DND-41 (cell line): ENCODE measurements at regions not wholly inside any gene's neighbourhood (a gene's known extent, or its start where the extent isn't known, plus 50 kb on each side); places are given as distances from the start of the nearest gene placed in this dataset.

Experiments
- ATAC-seq: fragments of 200-7000 bp; cut with Tn5 transposase; 3 replicates; pipeline ENCODE4 v1.9.1; 2021; ENCODE audit warnings: low read depth; ENCODE audit not compliant: insufficient read depth
- DNase-seq: peaks from one replicate; pipeline ENCODE4 v3.0.0-alpha.2; 2020
- H2AFZ ChIP-seq: 2 replicates; pipeline ENCODE4 v1.6.0; 2012; ENCODE audit warnings: low read depth, low read length
- H3K27ac ChIP-seq: 2 replicates; pipeline ENCODE4 v1.5.1; 2012; ENCODE audit warnings: low read length, inconsistent platforms
- H3K27me3 ChIP-seq: fragments of 200-600 bp; sonication (generic); 2 replicates; pipeline ENCODE4 v1.6.0; 2012; ENCODE audit warnings: low read length, mild to moderate bottlenecking, inconsistent platforms; ENCODE audit not compliant: insufficient read depth, poor library complexity
- H3K36me3 ChIP-seq: 2 replicates; pipeline ENCODE4 v1.5.1; 2012; ENCODE audit warnings: low read length, inconsistent platforms; ENCODE audit not compliant: insufficient read depth
- H3K4me1 ChIP-seq: 2 replicates; pipeline ENCODE4 v1.5.1; 2012; ENCODE audit warnings: mild to moderate bottlenecking, low read length; ENCODE audit not compliant: insufficient read depth
- H3K4me2 ChIP-seq: 2 replicates; pipeline ENCODE4 v1.6.0; 2012; ENCODE audit warnings: mild to moderate bottlenecking, moderate library complexity, low read length, inconsistent platforms; ENCODE audit not compliant: insufficient read depth
- H3K4me3 ChIP-seq, 2 experiments: fragments of 200-600 bp in 1 of 2; shearing (Covaris generic) in 1 of 2; 2 replicates each; pipeline ENCODE4 v1.5.1; 2012 to 2016; ENCODE audit warnings: inconsistent platforms in 2 of 2, low read length in 2 of 2, mild to moderate bottlenecking in 2 of 2, low read depth in 1 of 2, moderate library complexity in 1 of 2
- H3K79me2 ChIP-seq: 2 replicates; pipeline ENCODE4 v1.6.0; 2012; ENCODE audit warnings: low read length, inconsistent platforms; ENCODE audit not compliant: insufficient read depth
- H3K9ac ChIP-seq: 2 replicates; pipeline ENCODE4 v1.6.0; 2012; ENCODE audit warnings: low read depth, mild to moderate bottlenecking, inconsistent platforms, low read length, moderate library complexity
- H3K9me3 ChIP-seq: 2 replicates; pipeline ENCODE4 v1.5.1; 2012; ENCODE audit warnings: low read length, moderate library complexity, mild to moderate bottlenecking, inconsistent platforms; ENCODE audit not compliant: insufficient read depth, severe bottlenecking
- H4K20me1 ChIP-seq: 2 replicates; pipeline ENCODE4 v1.6.0; 2012; ENCODE audit warnings: low read length; ENCODE audit not compliant: insufficient read depth
- EZH2 ChIP-seq: IDR thresholded peaks from 3 replicates; pipeline ENCODE4 v1.6.1; 2012; ENCODE audit warnings: borderline replicate concordance, low read depth, mild to moderate bottlenecking, moderate library complexity, low read length, inconsistent platforms; ENCODE audit not compliant: severe bottlenecking
- TF ChIP-seq, protein P1 (sequence below): IDR thresholded peaks from 2 replicates; pipeline ENCODE4 v1.5.1; 2012; ENCODE audit warnings: borderline replicate concordance, low read length, moderate library complexity, mild to moderate bottlenecking; ENCODE audit not compliant: poor library complexity, severe bottlenecking; ENCODE audit errors: extremely low read depth

DNA sequence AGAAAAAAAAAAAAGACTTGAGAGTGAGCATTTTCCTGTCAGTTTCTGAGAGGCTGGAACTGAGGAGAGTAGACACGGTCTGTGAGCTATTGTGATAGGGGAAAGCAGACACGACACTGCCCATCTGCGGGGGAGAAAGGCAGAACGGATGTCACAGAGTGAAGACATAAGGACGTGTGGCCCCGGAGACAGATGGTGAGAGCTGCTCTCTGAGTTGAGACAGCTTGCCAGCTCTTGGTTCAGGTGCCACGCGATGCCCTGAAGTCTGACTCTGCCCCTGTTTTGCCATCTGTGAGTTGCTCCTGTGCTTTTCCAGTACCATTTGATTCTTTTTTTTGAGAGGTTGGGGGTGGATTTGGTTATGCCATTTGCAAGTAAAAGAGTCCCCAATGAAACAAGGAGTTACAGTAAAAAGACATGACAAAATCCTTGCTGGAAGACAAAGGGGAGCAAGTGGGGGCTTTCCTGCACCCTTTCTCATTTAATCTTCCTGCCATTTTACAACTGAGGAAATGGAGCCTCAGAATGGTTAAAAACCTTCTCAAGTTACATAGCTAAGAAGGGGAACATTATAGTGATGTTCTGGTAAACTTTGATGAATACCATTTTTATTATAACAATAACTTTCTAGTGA, 128.9 kb upstream of the DNAH14 start:
- TF ChIP-seq, protein P1, sequence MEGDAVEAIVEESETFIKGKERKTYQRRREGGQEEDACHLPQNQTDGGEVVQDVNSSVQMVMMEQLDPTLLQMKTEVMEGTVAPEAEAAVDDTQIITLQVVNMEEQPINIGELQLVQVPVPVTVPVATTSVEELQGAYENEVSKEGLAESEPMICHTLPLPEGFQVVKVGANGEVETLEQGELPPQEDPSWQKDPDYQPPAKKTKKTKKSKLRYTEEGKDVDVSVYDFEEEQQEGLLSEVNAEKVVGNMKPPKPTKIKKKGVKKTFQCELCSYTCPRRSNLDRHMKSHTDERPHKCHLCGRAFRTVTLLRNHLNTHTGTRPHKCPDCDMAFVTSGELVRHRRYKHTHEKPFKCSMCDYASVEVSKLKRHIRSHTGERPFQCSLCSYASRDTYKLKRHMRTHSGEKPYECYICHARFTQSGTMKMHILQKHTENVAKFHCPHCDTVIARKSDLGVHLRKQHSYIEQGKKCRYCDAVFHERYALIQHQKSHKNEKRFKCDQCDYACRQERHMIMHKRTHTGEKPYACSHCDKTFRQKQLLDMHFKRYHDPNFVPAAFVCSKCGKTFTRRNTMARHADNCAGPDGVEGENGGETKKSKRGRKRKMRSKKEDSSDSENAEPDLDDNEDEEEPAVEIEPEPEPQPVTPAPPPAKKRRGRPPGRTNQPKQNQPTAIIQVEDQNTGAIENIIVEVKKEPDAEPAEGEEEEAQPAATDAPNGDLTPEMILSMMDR = no peak
- no peak for TF ChIP-seq EZH2
- Histone ChIP-seq H3K27ac (no peak overlapping the region), H2AFZ (no peak overlapping the region)

GRCh38 chr1:224801844-224802490, 127.5 kb upstream of the DNAH14 start:
- no peaks in the 10 kb centered on the region for H3K4me1 ChIP-seq
- ATAC-seq (no peak), DNase-seq (no peak)
- no peaks in the 10 kb centered on the region for H3K27me3 ChIP-seq
- H4K20me1 ChIP-seq = no peaks in the 10 kb centered on the region
- H3K36me3 ChIP-seq = no peaks in the 10 kb centered on the region
- H3K27ac ChIP-seq = no peak overlapping the region
- H3K4me3 ChIP-seq = no peak overlapping the region
- no peak overlapping the region for H3K4me2 ChIP-seq
- H3K9me3 ChIP-seq = no peaks in the 10 kb centered on the region
- H2AFZ ChIP-seq = no peak overlapping the region
- H3K79me2 ChIP-seq = no peaks in the 10 kb centered on the region
- TF ChIP-seq, protein P1 = no peak
- TF ChIP-seq EZH2 = no peak
- no peak overlapping the region for H3K9ac ChIP-seq

More for the DNA sequence above, 128.9 kb upstream of the DNAH14 start:
- Histone ChIP-seq H3K79me2 (no peaks in the 10 kb centered on the region), H3K4me2 (no peak overlapping the region), H3K9ac (no peak overlapping the region), H3K9me3 (no peaks in the 10 kb centered on the region), H3K36me3 (no peaks in the 10 kb centered on the region), H4K20me1 (no peaks in the 10 kb centered on the region), H3K27me3 (no peaks in the 10 kb centered on the region), H3K4me1 (no peaks in the 10 kb centered on the region), H3K4me3 (no peak overlapping the region)
- ATAC-seq = no peak
- DNase-seq = no peak

GRCh38 chr1:224802617-224803016, 126.9 kb upstream of the DNAH14 start:
- no peak overlapping the region for H3K4me3 ChIP-seq
- H2AFZ ChIP-seq = no peak overlapping the region
- no peaks in the 10 kb centered on the region for H3K9me3 ChIP-seq
- no peaks in the 10 kb centered on the region for H3K79me2 ChIP-seq
- no peaks in the 10 kb centered on the region for H3K4me1 ChIP-seq
- no peaks in the 10 kb centered on the region for H3K36me3 ChIP-seq
- H3K4me2 ChIP-seq = no peak overlapping the region
- no peak overlapping the region for H3K27ac ChIP-seq
- H4K20me1 ChIP-seq = no peaks in the 10 kb centered on the region
- no peak overlapping the region for H3K9ac ChIP-seq
- ATAC-seq (no peak), DNase-seq (no peak)
- TF ChIP-seq, protein P1 = no peak
- no peak for TF ChIP-seq EZH2
- no peaks in the 10 kb centered on the region for H3K27me3 ChIP-seq
